Breast epithelium (tissue), 3 donors: ENCODE measurements at regions not wholly inside any gene's neighbourhood (a gene's known extent, or its start where the extent isn't known, plus 50 kb on each side); places are given as distances from the start of the nearest gene placed in this dataset.

Source experiments
- POLR2A ChIP-seq: fragments of 450-650 bp; IDR thresholded peaks from one replicate; pipeline ENCODE4 v1.6.1; 2016; ENCODE audit warnings: antibody characterized with exemption, mild to moderate bottlenecking, moderate library complexity
- POLR2AphosphoS5 ChIP-seq, 3 donors: sonication (generic); formaldehyde crosslinking; IDR thresholded peaks; one replicate each; pipeline ENCODE4 v1.6.1; 2017; ENCODE audit warnings: antibody characterized with exemption in 3 of 3
- TF ChIP-seq, protein P1 (sequence below), 3 donors: fragments of 450-650 bp; IDR thresholded peaks; one replicate each; pipeline ENCODE4 v1.5.1; 2016 to 2017; ENCODE audit warnings: antibody characterized with exemption in 3 of 3, mild to moderate bottlenecking in 3 of 3, moderate library complexity in 3 of 3

DNA sequence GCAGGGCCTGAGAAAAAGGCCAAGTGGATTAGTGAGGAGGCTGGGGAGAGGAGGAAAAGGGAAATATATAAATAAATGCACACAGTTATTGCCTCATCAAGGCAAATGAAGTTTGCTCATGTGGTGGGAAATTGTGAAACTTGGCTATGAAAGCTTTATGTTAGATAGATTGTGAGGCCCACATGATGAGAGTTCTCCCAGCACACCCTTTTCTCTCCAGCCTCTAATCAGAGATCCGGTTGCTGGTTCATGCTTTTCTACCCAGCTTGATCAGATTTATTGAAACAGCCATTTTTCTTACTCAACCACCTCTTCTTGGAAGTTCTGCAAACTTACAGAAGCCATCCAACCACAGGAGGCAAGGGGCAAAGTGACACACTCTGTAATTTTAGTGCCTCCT, 125.8 kb upstream of the KLF4 start:
- TF ChIP-seq, protein P1, sequence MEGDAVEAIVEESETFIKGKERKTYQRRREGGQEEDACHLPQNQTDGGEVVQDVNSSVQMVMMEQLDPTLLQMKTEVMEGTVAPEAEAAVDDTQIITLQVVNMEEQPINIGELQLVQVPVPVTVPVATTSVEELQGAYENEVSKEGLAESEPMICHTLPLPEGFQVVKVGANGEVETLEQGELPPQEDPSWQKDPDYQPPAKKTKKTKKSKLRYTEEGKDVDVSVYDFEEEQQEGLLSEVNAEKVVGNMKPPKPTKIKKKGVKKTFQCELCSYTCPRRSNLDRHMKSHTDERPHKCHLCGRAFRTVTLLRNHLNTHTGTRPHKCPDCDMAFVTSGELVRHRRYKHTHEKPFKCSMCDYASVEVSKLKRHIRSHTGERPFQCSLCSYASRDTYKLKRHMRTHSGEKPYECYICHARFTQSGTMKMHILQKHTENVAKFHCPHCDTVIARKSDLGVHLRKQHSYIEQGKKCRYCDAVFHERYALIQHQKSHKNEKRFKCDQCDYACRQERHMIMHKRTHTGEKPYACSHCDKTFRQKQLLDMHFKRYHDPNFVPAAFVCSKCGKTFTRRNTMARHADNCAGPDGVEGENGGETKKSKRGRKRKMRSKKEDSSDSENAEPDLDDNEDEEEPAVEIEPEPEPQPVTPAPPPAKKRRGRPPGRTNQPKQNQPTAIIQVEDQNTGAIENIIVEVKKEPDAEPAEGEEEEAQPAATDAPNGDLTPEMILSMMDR (IDR thresholded peaks at IDR 0.05), result no peak
- TF ChIP-seq POLR2A (no peak), POLR2AphosphoS5 (IDR thresholded peaks at IDR 0.05) (no peak)
